Upper lobe of right lung (tissue), 1 donor: ENCODE measurements at regions not wholly inside any gene's neighbourhood (a gene's known extent, or its start where the extent isn't known, plus 50 kb on each side); places are given as distances from the start of the nearest gene placed in this dataset.
A peak's percentile ranks its signal among the peaks of the same experiment; 100 is the strongest.

Experiments used
- ATAC-seq: fragments of 200-7000 bp; cut with Tn5 transposase; one replicate; pipeline ENCODE4 v1.9.1; 2020; ENCODE audit warnings: mild to moderate bottlenecking, moderate library complexity
- DNase-seq: peaks from one replicate; pipeline ENCODE4 v3.0.0-alpha.2; 2020
- H3K27ac ChIP-seq: fragments of 200-600 bp; one replicate; pipeline ENCODE4 v1.8.0; 2022
- H3K27me3 ChIP-seq: fragments of 200-600 bp; one replicate; pipeline ENCODE4 v1.8.0; 2022; ENCODE audit warnings: mild to moderate bottlenecking
- H3K36me3 ChIP-seq: fragments of 200-600 bp; one replicate; pipeline ENCODE4 v1.8.0; 2022
- H3K4me1 ChIP-seq: fragments of 200-600 bp; one replicate; pipeline ENCODE4 v1.8.0; 2022
- H3K4me3 ChIP-seq: fragments of 200-600 bp; one replicate; pipeline ENCODE4 v1.8.0; 2022; ENCODE audit warnings: mild to moderate bottlenecking
- H3K9me3 ChIP-seq: fragments of 200-600 bp; one replicate; pipeline ENCODE4 v1.8.0; 2022
- intact Hi-C: fragments of 100-400 bp; cut with DNase I; formaldehyde crosslinking; loops from one replicate; pipeline ENCODE4 v1.11.0; 2022
- TF ChIP-seq, protein P1 (sequence below): fragments of 200-600 bp; IDR thresholded peaks from one replicate; pipeline ENCODE4 v1.8.0; 2022; ENCODE audit warnings: antibody characterized with exemption
- donor health status: DM: no; HTN: yes; CAD: no; lungs with severe emphysema.

DNA sequence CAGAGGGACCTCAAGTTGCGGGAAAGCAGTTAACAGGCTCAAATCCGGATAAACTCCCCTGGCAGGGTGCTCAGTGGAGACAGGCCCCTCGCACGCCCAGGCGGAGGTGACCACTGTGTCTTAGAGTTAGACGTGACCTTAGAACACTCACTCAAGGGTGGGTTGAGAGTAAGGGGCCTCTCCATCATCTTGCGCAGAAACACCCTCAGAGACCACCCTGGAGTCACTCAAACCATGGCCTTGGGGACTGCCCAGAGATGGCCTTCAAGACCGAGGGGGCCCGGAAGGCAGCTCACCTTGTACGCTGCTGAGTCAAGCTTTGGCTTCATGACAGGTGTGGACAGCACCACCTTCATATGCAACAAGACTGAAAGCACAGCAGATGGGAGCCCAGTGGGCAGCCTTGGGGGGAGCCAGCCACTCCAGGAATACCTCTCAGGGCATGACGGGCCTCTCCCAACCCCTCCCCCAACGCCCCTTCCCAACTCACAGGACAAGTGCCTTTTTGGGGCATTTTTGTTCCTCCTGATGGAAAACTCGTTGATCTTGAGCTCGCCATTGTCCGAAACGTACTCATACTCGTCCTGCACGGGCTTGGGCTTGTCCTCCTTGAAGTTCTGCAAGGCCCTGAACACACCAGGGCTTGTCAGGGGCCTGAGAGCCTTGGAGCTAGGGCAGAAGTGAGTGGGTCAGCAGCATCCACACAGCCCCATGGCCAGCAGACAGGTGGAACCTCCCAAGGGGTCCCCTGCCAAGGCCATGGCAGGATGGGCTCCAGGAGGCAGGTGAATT is 229.2 kb downstream of the TUBA3C start:
- peak; percentile 48 for DNase-seq
- H3K36me3 ChIP-seq, result no peaks in the 10 kb centered on the region
- H3K9me3 ChIP-seq, result no peaks in the 10 kb centered on the region
- no peaks in the 10 kb centered on the region for H3K27me3 ChIP-seq
- no peak overlapping the region for H3K27ac ChIP-seq
- ATAC-seq, result no peak
- no peak overlapping the region for H3K4me3 ChIP-seq
- no peaks in the 10 kb centered on the region for H3K4me1 ChIP-seq
- intact Hi-C loops, result no loop called here
- TF ChIP-seq, protein P1, sequence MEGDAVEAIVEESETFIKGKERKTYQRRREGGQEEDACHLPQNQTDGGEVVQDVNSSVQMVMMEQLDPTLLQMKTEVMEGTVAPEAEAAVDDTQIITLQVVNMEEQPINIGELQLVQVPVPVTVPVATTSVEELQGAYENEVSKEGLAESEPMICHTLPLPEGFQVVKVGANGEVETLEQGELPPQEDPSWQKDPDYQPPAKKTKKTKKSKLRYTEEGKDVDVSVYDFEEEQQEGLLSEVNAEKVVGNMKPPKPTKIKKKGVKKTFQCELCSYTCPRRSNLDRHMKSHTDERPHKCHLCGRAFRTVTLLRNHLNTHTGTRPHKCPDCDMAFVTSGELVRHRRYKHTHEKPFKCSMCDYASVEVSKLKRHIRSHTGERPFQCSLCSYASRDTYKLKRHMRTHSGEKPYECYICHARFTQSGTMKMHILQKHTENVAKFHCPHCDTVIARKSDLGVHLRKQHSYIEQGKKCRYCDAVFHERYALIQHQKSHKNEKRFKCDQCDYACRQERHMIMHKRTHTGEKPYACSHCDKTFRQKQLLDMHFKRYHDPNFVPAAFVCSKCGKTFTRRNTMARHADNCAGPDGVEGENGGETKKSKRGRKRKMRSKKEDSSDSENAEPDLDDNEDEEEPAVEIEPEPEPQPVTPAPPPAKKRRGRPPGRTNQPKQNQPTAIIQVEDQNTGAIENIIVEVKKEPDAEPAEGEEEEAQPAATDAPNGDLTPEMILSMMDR, result no peak

- Histone ChIP-seq H3K9me3 (no peaks in the 10 kb centered on the region), H3K27me3 (no peaks in the 10 kb centered on the region), H3K36me3 (no peaks in the 10 kb centered on the region), H3K27ac (no peak overlapping the region), H3K4me3 (no peak overlapping the region), H3K4me1 (no peaks in the 10 kb centered on the region)
- DNase-seq (peak; percentile 55), ATAC-seq (no peak)
- intact Hi-C loops, result no loop called here
- TF ChIP-seq, protein P1, result no peak
These were observed 230.2 kb downstream of the TUBA3C start for GRCh38 chr13:18951412-18951811.

- peak; percentile 60 for DNase-seq
- Histone ChIP-seq H3K27ac (no peak overlapping the region), H3K36me3 (no peaks in the 10 kb centered on the region), H3K4me3 (no peak overlapping the region), H3K4me1 (no peaks in the 10 kb centered on the region), H3K27me3 (no peaks in the 10 kb centered on the region), H3K9me3 (no peaks in the 10 kb centered on the region)
- intact Hi-C loops, result no loop called here
- no peak for ATAC-seq
- TF ChIP-seq, protein P1, result no peak
These were observed 231.7 kb downstream of the TUBA3C start for GRCh38 chr13:18949970-18950369.

DNA sequence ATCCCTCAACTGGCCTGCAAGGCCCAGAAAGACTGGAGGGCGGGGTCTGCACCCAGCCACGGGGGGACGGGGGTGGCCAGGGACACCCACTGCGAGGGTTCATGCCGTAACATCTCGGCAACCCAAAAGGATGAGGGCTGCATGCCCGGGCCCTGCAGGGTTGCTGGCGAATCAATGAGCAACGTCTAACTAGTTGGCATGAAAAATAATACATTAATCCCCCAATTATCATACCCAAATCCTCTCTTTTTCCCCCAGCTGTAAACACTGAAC is 232.2 kb downstream of the TUBA3C start:
- no peak for DNase-seq
- H3K27me3 ChIP-seq, result no peaks in the 10 kb centered on the region
- H3K4me1 ChIP-seq, result no peaks in the 10 kb centered on the region
- TF ChIP-seq, protein P1, result no peak
- H3K4me3 ChIP-seq, result no peak overlapping the region
- H3K9me3 ChIP-seq, result no peaks in the 10 kb centered on the region
- no peak for ATAC-seq
- H3K27ac ChIP-seq, result no peak overlapping the region
- intact Hi-C loops, result no loop called here
- no peaks in the 10 kb centered on the region for H3K36me3 ChIP-seq

DNA sequence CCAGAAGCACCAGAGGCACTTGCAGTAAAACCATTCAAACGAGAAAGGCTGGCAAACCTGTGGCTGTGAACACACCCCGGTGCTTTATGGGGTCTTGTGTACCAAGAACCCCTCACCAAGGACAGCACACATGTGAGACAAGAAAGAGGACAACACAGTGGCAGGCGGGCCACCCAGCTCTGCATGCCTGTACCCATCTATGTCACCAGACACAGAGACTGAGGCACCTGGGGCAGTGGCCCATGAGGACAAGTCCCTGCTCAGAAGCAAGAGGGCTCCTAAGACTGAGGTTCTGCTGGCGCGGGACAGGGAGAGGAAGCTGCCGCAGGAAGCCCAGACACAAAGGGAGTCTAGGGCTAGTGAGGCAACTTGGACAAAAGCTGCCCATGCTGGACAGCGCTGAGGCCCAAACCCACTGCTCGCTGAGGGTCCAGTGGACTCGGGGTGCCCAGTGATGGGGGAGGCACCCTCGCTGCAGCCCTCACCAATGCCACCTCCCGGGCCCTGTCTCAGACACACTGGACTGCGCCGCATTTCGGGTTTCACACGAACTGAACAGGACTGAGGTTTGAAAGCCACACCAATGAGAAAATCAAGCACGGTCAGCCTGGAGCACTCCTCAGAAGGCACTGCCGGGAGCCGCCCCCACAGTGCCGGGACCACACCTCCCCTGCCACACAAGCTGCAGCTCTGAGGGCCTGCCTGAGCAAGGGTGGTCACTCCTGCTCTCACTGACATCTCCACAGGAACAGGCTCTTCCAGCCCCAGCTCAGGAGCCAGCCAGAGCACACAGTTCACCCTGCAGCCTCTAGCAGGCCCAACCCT is 232.7 kb downstream of the TUBA3C start:
- Histone ChIP-seq H3K27ac (no peak overlapping the region), H3K4me1 (no peaks in the 10 kb centered on the region), H3K27me3 (no peaks in the 10 kb centered on the region), H3K4me3 (no peak overlapping the region), H3K36me3 (no peaks in the 10 kb centered on the region), H3K9me3 (no peaks in the 10 kb centered on the region)
- DNase-seq (no peak), ATAC-seq (no peak)
- intact Hi-C loops, result no loop called here
- TF ChIP-seq, protein P1, result no peak
